Aorta (tissue), 5 donors: ENCODE measurements at regions not wholly inside any gene's neighbourhood (a gene's known extent, or its start where the extent isn't known, plus 50 kb on each side); places are given as distances from the start of the nearest gene placed in this dataset.

ENCODE experiments used
- ATAC-seq: fragments of 200-7000 bp; cut with Tn5 transposase; one replicate; pipeline ENCODE4 v1.9.1; 2022; ENCODE audit warnings: moderate library complexity; ENCODE audit not compliant: low FRiP score
- DNase-seq, 2 donors: peaks; one replicate each; pipeline ENCODE4 v3.0.0-alpha.2; 2020
- H3K27ac ChIP-seq, 2 donors: one replicate each; pipeline ENCODE4 v1.5.1; 2013; ENCODE audit warnings: low read length in 2 of 2, mild to moderate bottlenecking in 2 of 2, moderate library complexity in 2 of 2, control low read depth in 1 of 2, inconsistent platforms in 1 of 2, low read depth in 1 of 2
- H3K27me3 ChIP-seq, 2 donors: one replicate each; pipeline ENCODE4 v1.6.1; 2013; ENCODE audit warnings: control low read depth in 1 of 2, low read length in 1 of 2, mild to moderate bottlenecking in 1 of 2, moderate library complexity in 1 of 2; ENCODE audit not compliant: insufficient read depth in 2 of 2, control insufficient read depth in 1 of 2
- H3K36me3 ChIP-seq, 2 donors: one replicate each; pipeline ENCODE4 v1.6.1; 2013; ENCODE audit warnings: control low read depth in 1 of 2, low read length in 1 of 2, mild to moderate bottlenecking in 1 of 2; ENCODE audit not compliant: insufficient read depth in 2 of 2, control insufficient read depth in 1 of 2
- H3K4me1 ChIP-seq, 2 donors: one replicate each; pipeline ENCODE4 v1.6.1; 2013; ENCODE audit warnings: low read length in 2 of 2, control low read depth in 1 of 2, mild to moderate bottlenecking in 1 of 2, moderate library complexity in 1 of 2; ENCODE audit not compliant: insufficient read depth in 2 of 2, control insufficient read depth in 1 of 2
- H3K4me3 ChIP-seq, 2 donors: one replicate each; pipeline ENCODE4 v1.5.1; 2013; ENCODE audit warnings: low read length in 2 of 2, control low read depth in 1 of 2, mild to moderate bottlenecking in 1 of 2
- H3K9me3 ChIP-seq: one replicate; pipeline ENCODE4 v1.6.1; 2013; ENCODE audit warnings: mild to moderate bottlenecking, low read length; ENCODE audit not compliant: control insufficient read depth
- WGBS, 2 donors: extraction: QIAGEN DNeasy Blood & Tissue Kit; methylation state at CpG; one replicate each; pipeline ENCODE4 v1.1.7; 2013; 5-methylcytosine and 5-hydroxymethylcytosine counted together
- intact Hi-C, 2 donors: fragments of 100-400 bp; cut with DNase I; formaldehyde crosslinking; loops; one replicate each; pipeline versions ENCODE4 v1.14.2 to v1.15.0; 2022
- donor health status: healthy with polysubstance abuse.
- donor health status: Bipolar disorder and iron deficiency.
- donor health status: DM: no; HTN: no; CAD: no.
- donor health status: DM: no; HTN: no; CAD: no.
- donor health status: DM: yes; HTN: yes; CAD: no.

- H3K4me1 ChIP-seq: no peaks in the 10 kb centered on the region
- H3K36me3 ChIP-seq: no peaks in the 10 kb centered on the region
- no peak overlapping the region for H3K27ac ChIP-seq
- intact Hi-C loops: no loop called here
- H3K9me3 ChIP-seq: no peaks in the 10 kb centered on the region
- no peaks in the 10 kb centered on the region for H3K27me3 ChIP-seq
- DNase-seq (no peak), ATAC-seq (no peak)
- H3K4me3 ChIP-seq: no peak overlapping the region
- WGBS, 2 donors: 93 to 97% methylated on average over 2 of the region's 2 CpGs
Measured at GRCh38 chr4:19372390-19372789, 879.3 kb upstream of the SLIT2 start.

- Histone ChIP-seq H3K27ac (no peak overlapping the region), H3K27me3 (no peaks in the 10 kb centered on the region), H3K36me3 (no peaks in the 10 kb centered on the region), H3K4me3 (no peak overlapping the region), H3K4me1 (no peaks in the 10 kb centered on the region), H3K9me3 (no peaks in the 10 kb centered on the region)
- WGBS, 2 donors: 92% methylated on average over 3 of the region's 3 CpGs
- intact Hi-C loops: no loop called here
- no peak for DNase-seq
- no peak for ATAC-seq
Measured at GRCh38 chr4:19368800-19369199, 882.9 kb upstream of the SLIT2 start.

- H3K4me1 ChIP-seq: no peaks in the 10 kb centered on the region
- intact Hi-C loops: no loop called here
- H3K27me3 ChIP-seq: no peaks in the 10 kb centered on the region
- no peak overlapping the region for H3K4me3 ChIP-seq
- DNase-seq (no peak), ATAC-seq (no peak)
- no peaks in the 10 kb centered on the region for H3K36me3 ChIP-seq
- H3K9me3 ChIP-seq: no peaks in the 10 kb centered on the region
- H3K27ac ChIP-seq: no peak overlapping the region
- 48 to 53% methylated on average over 2 of the region's 2 CpGs for whole genome bisulfite sequencing, 2 donors
Measured at GRCh38 chr4:19366916-19367315, 884.8 kb upstream of the SLIT2 start.

GRCh38 chr4:19358015-19358414 is 893.7 kb upstream of the SLIT2 start:
- DNase-seq (no peak), ATAC-seq (no peak)
- H3K36me3 ChIP-seq: no peaks in the 10 kb centered on the region
- no peaks in the 10 kb centered on the region for H3K27me3 ChIP-seq
- WGBS, 2 donors: 64 to 72% methylated on average over 2 of the region's 2 CpGs
- H3K4me3 ChIP-seq: no peak overlapping the region
- H3K9me3 ChIP-seq: no peaks in the 10 kb centered on the region
- no peak overlapping the region for H3K27ac ChIP-seq
- intact Hi-C loops: no loop called here
- H3K4me1 ChIP-seq: no peaks in the 10 kb centered on the region

GRCh38 chr4:19349416-19349815 is 902.3 kb upstream of the SLIT2 start:
- Histone ChIP-seq H3K9me3 (no peaks in the 10 kb centered on the region), H3K4me3 (no peak overlapping the region), H3K27me3 (no peaks in the 10 kb centered on the region), H3K27ac (no peak overlapping the region), H3K4me1 (no peaks in the 10 kb centered on the region), H3K36me3 (no peaks in the 10 kb centered on the region)
- ATAC-seq (no peak), DNase-seq (no peak)
- intact Hi-C loops: no loop called here
- 76 to 81% methylated on average over 1 of the region's 1 CpG for WGBS, 2 donors

GRCh38 chr4:19348746-19349145 is 903.0 kb upstream of the SLIT2 start:
- intact Hi-C loops: no loop called here
- no peaks in the 10 kb centered on the region for H3K9me3 ChIP-seq
- H3K27me3 ChIP-seq: no peaks in the 10 kb centered on the region
- ATAC-seq (no peak), DNase-seq (no peak)
- no peaks in the 10 kb centered on the region for H3K36me3 ChIP-seq
- H3K27ac ChIP-seq: no peak overlapping the region
- H3K4me1 ChIP-seq: no peaks in the 10 kb centered on the region
- H3K4me3 ChIP-seq: no peak overlapping the region

GRCh38 chr4:19346636-19347035 is 905.1 kb upstream of the SLIT2 start:
- no peaks in the 10 kb centered on the region for H3K9me3 ChIP-seq
- ATAC-seq: no peak
- H3K36me3 ChIP-seq: no peaks in the 10 kb centered on the region
- H3K27ac ChIP-seq: no peak overlapping the region
- H3K27me3 ChIP-seq: no peaks in the 10 kb centered on the region
- no peak for DNase-seq
- WGBS, 2 donors: 39 to 44% methylated on average over 3 of the region's 3 CpGs
- intact Hi-C loops: no loop called here
- H3K4me1 ChIP-seq: no peaks in the 10 kb centered on the region
- no peak overlapping the region for H3K4me3 ChIP-seq

- DNase-seq (no peak), ATAC-seq (no peak)
- H3K27ac ChIP-seq: no peak overlapping the region
- 79 to 86% methylated on average over 1 of the region's 1 CpG for WGBS, 2 donors
- no peaks in the 10 kb centered on the region for H3K36me3 ChIP-seq
- H3K9me3 ChIP-seq: no peaks in the 10 kb centered on the region
- no peak overlapping the region for H3K4me3 ChIP-seq
- intact Hi-C loops: no loop called here
- no peaks in the 10 kb centered on the region for H3K27me3 ChIP-seq
- H3K4me1 ChIP-seq: no peaks in the 10 kb centered on the region
Measured at GRCh38 chr4:19329631-19330030, 922.1 kb upstream of the SLIT2 start.

- intact Hi-C loops: no loop called here
- H3K9me3 ChIP-seq: no peaks in the 10 kb centered on the region
Measured at GRCh38 chr4:19329077-19329476, 922.6 kb upstream of the SLIT2 start.

More at GRCh38 chr4:19329077-19329476, 922.6 kb upstream of the SLIT2 start:
- H3K36me3 ChIP-seq: no peaks in the 10 kb centered on the region
- no peak for DNase-seq
- no peak overlapping the region for H3K4me3 ChIP-seq
- 95 to 96% methylated on average over 4 of the region's 4 CpGs for whole genome bisulfite sequencing, 2 donors
- H3K27me3 ChIP-seq: no peaks in the 10 kb centered on the region
- H3K27ac ChIP-seq: no peak overlapping the region
- no peaks in the 10 kb centered on the region for H3K4me1 ChIP-seq
- ATAC-seq: no peak
